T-helper 1 cell (primary cell): ENCODE measurements at regions not wholly inside any gene's neighbourhood (a gene's known extent, or its start where the extent isn't known, plus 50 kb on each side); places are given as distances from the start of the nearest gene placed in this dataset.

Experiments used
- DNase-seq, 5 donors: peaks; one replicate each; pipeline ENCODE4 v3.0.0-alpha.2; 2012 to 2020

GRCh38 chr16:85162478-85163277 lies 50.4 kb upstream of the CIBAR2 start:
- DNase-seq, result no peak

GRCh38 chr16:85163278-85164112 lies 51.2 kb upstream of the CIBAR2 start:
- DNase-seq, result no peak

- DNase-seq, result no peak
These were observed 52.2 kb upstream of the CIBAR2 start for GRCh38 chr16:85164431-85164830.

GRCh38 chr16:85164838-85165516 lies 52.7 kb upstream of the CIBAR2 start:
- no peak for DNase-seq

DNA sequence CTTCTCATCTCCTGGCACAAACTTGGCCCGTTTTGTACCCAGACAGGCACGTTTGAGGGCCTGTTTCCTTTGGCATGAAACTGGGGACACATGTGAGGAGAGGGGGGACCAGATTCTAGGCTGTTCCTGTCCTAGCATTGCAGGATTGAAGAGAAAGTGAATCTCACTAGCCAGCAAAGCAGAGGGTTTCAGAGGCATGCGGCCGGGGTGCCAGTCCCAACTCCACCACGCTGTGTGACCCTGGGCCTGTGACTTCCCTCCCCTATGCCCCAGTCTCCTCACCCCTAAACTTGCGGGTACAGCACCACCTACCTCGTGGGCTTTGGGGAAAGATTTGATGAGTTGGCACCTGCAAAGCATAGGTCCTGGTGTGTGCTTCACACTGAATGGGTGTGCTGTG lies 53.5 kb upstream of the CIBAR2 start:
- no peak for DNase-seq

DNA sequence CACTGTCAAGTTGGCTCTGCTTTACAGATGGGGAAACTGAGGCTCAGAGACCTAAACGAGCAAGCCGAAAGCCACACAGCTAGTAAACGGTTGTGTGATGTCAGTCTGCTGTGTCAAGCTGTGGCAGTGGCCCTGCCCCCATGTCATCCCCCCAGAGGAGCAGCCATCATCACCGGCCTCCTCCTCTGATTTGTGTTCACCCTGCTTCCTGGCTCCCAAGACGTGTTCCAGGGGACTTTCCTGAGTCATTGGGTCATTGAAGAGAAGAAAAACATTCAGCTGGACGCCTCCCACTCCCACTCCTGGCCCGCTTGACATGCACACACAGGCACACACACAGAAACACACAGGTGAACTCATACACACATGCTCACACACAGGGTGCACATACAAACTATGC lies 54.0 kb upstream of the CIBAR2 start:
- no peak for DNase-seq

DNA sequence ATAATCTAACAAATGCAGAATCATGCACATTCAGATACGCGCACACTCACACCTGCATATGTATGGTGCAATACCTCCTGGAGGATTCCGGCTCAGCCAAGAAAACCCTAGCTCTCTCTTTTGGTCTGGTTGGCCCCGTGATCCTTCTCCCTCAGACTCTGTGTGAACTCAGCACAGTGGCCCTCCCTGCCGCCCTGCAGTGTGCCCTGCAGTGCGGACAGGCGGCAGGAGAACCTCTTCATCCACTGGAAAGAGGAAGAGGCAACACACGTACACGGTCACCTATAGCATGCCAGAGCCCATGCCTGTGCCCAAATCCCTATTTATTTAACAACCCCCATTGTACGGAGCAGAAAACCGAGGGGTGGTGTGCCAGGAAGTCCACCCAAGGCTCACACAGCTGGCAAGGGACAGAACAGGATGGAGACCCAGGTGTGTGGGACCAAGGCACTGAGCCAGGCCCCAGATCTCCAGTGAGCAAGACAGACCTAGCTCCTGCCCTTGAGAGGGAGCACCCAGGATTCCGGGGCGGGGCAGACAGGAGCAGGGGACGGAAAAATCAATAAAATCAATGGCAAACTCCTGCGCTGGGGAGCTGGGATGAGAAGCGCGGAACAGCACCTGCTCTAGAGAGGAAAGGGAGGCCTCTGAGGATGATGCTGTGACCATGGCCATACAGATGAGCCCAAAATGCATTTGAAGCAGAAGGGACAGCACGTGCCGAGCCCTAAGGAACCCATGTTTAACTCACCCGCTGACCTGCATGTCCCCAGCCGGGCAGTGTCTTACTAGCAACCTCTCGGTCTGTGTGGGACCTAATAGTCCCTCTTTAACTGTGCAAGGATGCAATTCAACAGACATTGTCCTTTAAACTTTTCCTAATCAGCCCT lies 54.7 kb upstream of the CIBAR2 start:
- no peak for DNase-seq

GRCh38 chr16:85167589-85168537 lies 55.6 kb upstream of the CIBAR2 start:
- no peak for DNase-seq

- no peak for DNase-seq
These were observed 56.5 kb upstream of the CIBAR2 start for GRCh38 chr16:85168732-85169256.

GRCh38 chr16:85169333-85170065 lies 57.2 kb upstream of the CIBAR2 start:
- no peak for DNase-seq

DNA sequence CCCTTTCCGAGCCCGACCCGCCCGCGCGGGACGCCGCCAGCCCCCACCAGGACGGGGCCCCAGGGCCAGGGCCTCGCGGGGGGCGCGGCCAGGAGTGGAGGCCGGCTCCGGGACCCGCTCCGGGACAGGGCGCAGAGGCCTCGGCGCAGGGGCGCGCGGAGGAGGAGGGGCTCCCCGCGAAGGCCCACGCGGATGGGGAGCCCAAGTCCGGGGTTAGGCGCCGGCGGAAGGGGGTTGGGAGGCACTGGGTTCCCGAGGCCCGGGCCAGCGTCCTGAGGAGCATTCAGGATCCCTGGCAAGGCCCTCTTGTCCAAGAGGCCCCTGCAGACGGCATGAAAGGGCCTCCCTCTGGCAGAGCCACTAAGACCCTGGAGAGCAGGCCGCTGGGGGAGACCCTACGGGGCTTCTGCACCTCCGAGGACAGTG lies 57.8 kb upstream of the CIBAR2 start:
- no peak for DNase-seq

DNA sequence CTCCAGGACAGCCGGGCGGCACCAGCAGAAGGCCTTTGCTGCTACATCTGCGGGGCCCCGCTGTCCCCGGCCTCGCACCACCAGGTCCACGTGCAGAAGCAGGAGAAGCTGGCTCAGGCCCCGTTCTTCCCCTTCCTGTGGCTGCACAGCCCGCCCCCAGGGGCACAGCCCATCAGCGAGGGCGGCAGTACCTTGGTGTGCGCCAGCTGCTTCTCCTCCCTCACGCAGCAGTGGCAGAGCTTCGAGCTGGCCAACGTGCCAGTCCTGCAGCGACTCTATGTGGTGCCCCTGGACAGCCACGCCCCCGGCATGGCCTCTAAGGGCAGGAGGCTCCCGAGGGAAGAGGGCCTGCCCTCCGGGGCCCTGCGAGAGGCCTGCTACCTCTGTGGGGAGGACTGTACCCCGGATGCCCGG lies 58.3 kb upstream of the CIBAR2 start:
- no peak for DNase-seq

DNA sequence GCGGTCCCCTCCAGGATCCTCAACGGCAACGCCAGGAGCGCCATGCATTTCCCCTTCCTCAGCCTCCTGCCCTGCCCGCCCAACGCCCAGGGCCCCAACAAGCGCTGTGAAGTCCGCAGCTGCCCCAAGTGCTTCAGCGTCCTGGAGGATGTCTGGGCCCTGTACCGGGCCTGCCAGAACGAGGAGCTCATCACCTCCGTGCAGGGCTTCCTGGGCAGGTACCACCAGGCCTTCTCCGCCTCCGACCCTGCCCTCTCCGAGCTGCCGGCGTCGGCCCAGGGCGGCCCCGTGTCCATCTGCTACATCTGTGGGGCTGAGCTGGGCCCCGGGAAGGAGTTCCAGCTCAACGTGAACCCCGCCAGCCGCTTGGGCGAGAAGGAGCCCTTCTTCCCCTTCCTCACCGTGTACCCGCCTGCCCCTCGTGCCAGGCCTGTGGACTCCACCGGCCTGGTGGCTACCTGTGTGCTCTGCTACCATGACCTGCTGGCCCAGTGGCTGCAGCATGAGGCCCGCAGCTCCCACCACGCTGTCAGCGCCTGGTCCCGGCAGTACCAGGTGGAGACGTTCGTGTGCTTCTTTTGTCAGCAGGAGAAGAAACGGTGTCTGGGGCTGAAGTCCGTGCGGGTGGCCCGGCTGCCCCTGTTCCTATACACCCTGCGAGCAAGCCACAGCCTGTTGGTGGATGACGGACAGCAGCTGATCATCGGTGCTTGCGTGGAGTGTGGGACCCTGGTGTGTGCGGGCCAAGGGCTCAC lies 58.9 kb upstream of the CIBAR2 start:
- DNase-seq, result no peak

DNA sequence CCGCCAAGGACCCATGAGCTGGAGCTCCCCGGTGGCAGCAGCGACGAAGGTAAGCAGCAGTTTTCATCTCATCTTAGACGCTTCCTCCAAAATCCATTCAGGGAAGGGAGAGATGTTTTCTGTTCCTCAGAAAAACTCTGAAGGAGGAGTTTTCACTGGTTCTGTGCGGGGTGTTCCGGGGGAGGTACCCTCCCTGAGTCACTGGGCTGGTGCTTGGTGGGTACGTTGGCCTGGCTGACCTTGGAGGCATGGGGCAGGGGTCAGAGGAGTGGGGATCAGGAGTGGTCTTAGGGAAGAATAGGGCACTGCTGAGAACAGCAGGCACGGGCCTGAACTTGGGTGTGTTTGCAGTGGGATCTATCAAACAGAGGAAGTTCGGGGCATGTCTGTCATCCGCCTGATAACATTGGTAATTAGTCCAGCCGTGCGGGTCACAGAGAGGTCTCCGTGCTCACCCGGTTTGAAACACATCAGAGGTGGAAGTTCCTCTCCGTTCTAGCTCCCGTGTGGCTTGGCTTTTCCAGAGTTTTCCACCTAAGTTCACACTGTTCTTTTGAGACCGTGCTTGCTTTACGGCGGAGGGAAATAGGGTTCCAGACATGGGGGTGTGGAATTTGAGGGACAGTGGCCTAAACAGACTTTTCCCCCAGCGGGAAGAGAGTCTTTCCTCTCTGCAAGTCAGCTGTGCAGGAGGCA lies 59.6 kb upstream of the CIBAR2 start:
- DNase-seq, result no peak

DNA sequence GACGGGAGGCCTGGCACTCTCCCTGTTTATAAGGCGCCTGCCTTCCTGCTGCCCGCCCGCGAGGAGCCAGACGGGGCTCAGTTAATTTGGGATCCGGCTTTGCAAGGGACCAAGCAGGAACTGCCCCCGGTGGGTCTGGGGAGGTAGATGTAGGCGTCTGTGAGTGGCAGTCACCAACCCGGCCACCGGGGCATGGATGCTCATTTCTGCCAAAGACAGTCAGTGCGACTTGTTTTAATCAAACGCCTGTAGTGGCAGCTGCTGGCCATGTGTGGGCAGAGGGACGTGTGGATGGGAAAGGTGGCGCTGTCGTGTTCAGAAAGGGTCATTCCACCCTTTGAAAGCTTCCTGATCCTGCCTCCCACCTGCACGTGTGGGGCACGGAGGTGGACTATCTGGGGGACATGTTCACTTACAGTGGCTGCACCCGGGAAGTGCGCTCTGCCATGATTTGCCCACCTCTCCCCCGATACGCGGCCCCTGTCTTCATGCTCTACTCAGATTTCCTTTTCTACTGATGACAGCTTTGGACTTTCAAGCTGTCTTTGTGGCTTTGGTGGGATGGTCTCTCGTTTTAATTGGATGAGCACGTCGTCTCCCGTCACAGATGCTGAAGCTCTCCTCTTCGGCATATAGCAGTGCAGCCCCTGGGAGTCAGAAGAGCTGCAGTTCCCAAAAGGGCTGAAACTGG lies 60.3 kb upstream of the CIBAR2 start:
- DNase-seq, result no peak

DNA sequence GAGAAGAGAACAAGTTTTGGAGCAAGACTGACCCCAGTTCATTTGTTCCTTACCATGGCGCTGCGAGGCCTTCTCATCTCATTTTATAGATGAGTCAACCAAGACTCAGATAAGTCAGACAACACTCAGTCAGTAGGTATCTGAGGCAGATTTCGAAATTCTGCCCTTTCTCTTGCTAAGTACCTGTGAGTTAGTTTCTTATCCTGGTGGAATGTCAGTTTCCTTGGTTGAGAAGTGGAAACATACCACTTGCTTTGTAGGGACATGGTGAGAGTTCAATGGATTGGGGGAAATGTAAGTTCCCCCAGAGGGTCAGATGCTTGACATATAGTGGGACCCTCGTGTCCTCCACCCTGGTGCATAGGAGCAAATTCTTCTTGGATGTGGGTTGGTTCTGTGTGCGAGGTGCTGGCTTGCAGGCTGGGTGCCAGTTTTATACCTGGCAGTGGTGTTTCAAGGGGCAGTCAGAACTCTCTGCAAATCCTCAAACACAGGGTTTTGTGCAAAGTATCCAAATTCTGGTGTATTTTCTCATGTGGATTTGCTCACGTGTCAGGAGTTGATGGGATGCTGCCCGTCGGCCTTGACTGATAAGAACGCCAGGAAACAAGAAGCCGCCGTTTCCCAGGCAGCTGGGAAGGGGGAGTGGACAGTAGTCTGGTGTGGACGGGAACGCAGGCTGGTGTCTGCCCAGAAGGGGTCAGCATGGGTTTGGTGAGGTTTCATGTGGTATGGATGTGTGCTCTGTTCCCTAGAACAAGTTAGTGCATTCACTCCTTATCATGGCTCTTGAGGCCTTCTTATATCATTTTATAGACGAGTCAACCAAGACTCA lies 61.1 kb upstream of the CIBAR2 start:
- DNase-seq, result no peak
